Activated CD8-positive, alpha-beta T cell treated with anti-CD3 and anti-CD28 coated beads for 36 hours (primary cell): ENCODE measurements at regions not wholly inside any gene's neighbourhood (a gene's known extent, or its start where the extent isn't known, plus 50 kb on each side); places are given as distances from the start of the nearest gene placed in this dataset.

ENCODE experiments used
- ATAC-seq: fragments of 200-7000 bp; cut with Tn5 transposase; one replicate; pipeline ENCODE4 v1.10.0; 2021; ENCODE audit warnings: mild to moderate bottlenecking, moderate library complexity
- CTCF ChIA-PET: fragments of 350-600 bp; sonication (Branson Sonifier 250); formaldehyde crosslinking; loops from one replicate; lab custom pipeline; 2021; ENCODE audit warnings: antibody characterized with exemption; lab: Charles Lee
- POLR2A ChIA-PET: fragments of 350-600 bp; sonication (Branson Sonifier 250); formaldehyde crosslinking; loops from one replicate; lab custom pipeline; 2021; ENCODE audit warnings: antibody characterized with exemption; lab: Charles Lee
- DNase-seq: peaks from one replicate; pipeline ENCODE4 v3.0.0-alpha.2; 2020
- H3K27ac Mint-ChIP-seq: one replicate; pipeline ENCODE4 v1.8.0; 2021; ENCODE audit warnings: mild to moderate bottlenecking, mixed read lengths
- H3K27me3 Mint-ChIP-seq: one replicate; pipeline ENCODE4 v1.8.0; 2021; ENCODE audit warnings: mixed read lengths
- H3K36me3 Mint-ChIP-seq: one replicate; pipeline ENCODE4 v1.8.0; 2021; ENCODE audit warnings: low read depth, mixed read lengths
- H3K4me1 Mint-ChIP-seq: one replicate; pipeline ENCODE4 v1.8.0; 2021; ENCODE audit warnings: low read depth, mixed read lengths
- H3K4me3 Mint-ChIP-seq: one replicate; pipeline ENCODE4 v1.8.0; 2021; ENCODE audit warnings: mild to moderate bottlenecking, moderate library complexity, mixed read lengths
- H3K9me3 Mint-ChIP-seq: one replicate; pipeline ENCODE4 v1.8.0; 2021; ENCODE audit warnings: mixed read lengths
- CTCF ChIP-seq: fragments of 200-600 bp; IDR thresholded peaks from one replicate; pipeline ENCODE4 v1.8.0; 2022; ENCODE audit warnings: antibody characterized with exemption, mild to moderate bottlenecking
- intact Hi-C: fragments of 100-400 bp; cut with micrococcal nuclease; formaldehyde crosslinking; loops from one replicate; pipeline ENCODE4 v1.10.0; 2022

GRCh38 chr2:118167026-118167425 lies 78.8 kb downstream of the INSIG2 start:
- peaks cover 6% of the 10 kb centered on the region for H3K27me3 Mint-ChIP-seq
- intact Hi-C loops: no loop called here
- H3K36me3 Mint-ChIP-seq: no peaks in the 10 kb centered on the region
- no peak for ATAC-seq
- no peak overlapping the region for H3K4me3 Mint-ChIP-seq
- no peak for DNase-seq
- peaks cover 4% of the 10 kb centered on the region for H3K9me3 Mint-ChIP-seq
- CTCF ChIA-PET: interaction anchor here (1.6 to 1.8 kb wide), 2 partner anchors 9 to 17 kb away, joined by 3 to 5 read pairs; no protein-coding TSS in a partner anchor
- POLR2A ChIA-PET: no interaction called here
- TF ChIP-seq CTCF: no peak
- no peak overlapping the region for H3K27ac Mint-ChIP-seq
- H3K4me1 Mint-ChIP-seq: no peaks in the 10 kb centered on the region

GRCh38 chr2:118166242-118166641 lies 78.0 kb downstream of the INSIG2 start:
- POLR2A ChIA-PET: no interaction called here
- intact Hi-C loops: no loop called here
- no peak overlapping the region for H3K27ac Mint-ChIP-seq
- peaks cover 6% of the 10 kb centered on the region for H3K27me3 Mint-ChIP-seq
- no peak overlapping the region for H3K4me3 Mint-ChIP-seq
- ATAC-seq (no peak), DNase-seq (no peak)
- CTCF ChIA-PET: interaction anchor here (1.6 to 1.8 kb wide), 2 partner anchors 10 to 16 kb away, joined by 3 to 5 read pairs; no protein-coding TSS in a partner anchor
- no peak for TF ChIP-seq CTCF
- H3K4me1 Mint-ChIP-seq: no peaks in the 10 kb centered on the region
- peaks cover 4% of the 10 kb centered on the region for H3K9me3 Mint-ChIP-seq
- H3K36me3 Mint-ChIP-seq: no peaks in the 10 kb centered on the region

GRCh38 chr2:118165595-118165994 lies 77.3 kb downstream of the INSIG2 start:
- Mint-ChIP-seq H3K4me3 (no peak overlapping the region), H3K27ac (no peak overlapping the region), H3K4me1 (no peaks in the 10 kb centered on the region), H3K9me3 (peaks cover 4% of the 10 kb centered on the region), H3K36me3 (no peaks in the 10 kb centered on the region), H3K27me3 (peaks cover 7% of the 10 kb centered on the region)
- ATAC-seq: no peak
- POLR2A ChIA-PET: no interaction called here
- intact Hi-C loops: no loop called here
- TF ChIP-seq CTCF: no peak
- CTCF ChIA-PET: interaction anchor here (1.6 to 1.8 kb wide), 2 partner anchors 11 to 16 kb away, joined by 3 to 5 read pairs; no protein-coding TSS in a partner anchor
- no peak for DNase-seq
